NCI-H2107 treated with DMSO at 0.1 percent for 48 hours (cell line): ENCODE measurements at regions not wholly inside any gene's neighbourhood (a gene's known extent, or its start where the extent isn't known, plus 50 kb on each side); places are given as distances from the start of the nearest gene placed in this dataset.
"Not testable (repeated sequence)": the region's sequence is repeated elsewhere in the genome, so short reads cannot be mapped to it uniquely, and the experiment has no call there.

Experiments
- DNase-seq: peaks from one replicate; lab custom pipeline; 2025; ENCODE audit not compliant: unreplicated experiment; lab: John Stamatoyannopoulos, UW

DNA sequence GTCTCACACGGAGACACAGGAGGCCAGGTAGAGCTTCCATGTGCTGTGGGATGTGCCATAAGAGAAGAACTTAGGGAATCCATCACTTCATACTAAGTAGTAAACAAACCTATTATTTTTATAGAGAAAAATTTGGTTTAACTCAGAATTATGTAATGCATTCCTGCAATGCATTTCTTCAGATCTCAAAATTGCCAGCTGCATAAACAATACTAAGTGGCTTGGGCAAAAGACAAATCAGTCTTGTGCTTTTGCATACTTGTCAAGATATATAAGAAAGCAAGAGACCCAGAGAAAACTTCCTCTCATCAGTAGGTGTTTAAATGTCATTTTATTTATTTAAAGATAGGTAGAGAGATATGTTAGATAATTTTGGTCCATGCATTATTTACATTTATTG, 382.1 kb upstream of the CTSO start:
- DNase-seq, result no peak

DNA sequence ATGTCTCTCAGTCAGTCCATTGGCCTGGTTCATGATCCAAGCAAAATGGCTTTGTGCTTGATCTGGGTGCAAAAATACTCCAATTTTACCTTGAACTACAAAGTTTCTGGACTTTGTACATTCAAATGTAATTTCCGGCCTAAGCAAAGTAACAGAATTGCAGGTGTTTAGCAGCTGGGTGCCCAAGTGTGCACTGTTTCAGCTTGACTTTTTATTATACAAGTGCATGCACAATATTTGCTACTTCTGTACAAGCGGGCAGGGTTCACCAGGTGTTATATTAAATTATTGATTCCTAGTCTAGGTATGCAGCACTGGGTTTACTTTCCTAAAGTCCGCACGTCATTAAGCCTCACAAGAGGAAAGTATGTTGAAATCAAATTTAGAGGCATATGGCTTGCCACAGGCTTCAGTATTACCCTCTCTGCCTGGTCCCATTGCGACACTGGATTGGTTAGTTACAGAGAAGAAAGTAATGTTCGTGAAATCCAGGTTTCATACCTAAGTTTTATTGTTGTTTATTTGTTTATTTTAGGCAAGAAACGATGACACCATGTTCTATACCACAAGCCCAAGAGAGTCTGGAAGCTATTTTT, 376.9 kb upstream of the CTSO start:
- no peak for DNase-seq

DNA sequence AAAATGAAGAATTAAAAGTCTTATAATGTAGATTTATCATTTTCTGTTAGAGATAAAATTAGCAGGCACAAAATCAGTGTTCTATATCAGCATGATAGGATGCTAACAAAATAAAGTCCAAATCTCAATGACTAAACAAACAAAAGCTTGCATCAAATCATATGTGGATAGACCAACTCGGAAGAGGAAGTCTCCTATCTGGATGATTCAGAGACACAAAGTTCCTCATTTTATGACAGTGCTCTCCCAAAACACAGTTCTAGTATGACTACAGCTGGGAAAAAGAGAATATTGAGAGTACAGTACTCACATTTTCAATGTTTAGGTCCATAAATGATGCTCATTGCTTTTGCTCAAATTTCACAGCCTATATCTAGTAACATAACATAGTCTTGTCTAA, 376.1 kb upstream of the CTSO start:
- DNase-seq, result no peak

DNA sequence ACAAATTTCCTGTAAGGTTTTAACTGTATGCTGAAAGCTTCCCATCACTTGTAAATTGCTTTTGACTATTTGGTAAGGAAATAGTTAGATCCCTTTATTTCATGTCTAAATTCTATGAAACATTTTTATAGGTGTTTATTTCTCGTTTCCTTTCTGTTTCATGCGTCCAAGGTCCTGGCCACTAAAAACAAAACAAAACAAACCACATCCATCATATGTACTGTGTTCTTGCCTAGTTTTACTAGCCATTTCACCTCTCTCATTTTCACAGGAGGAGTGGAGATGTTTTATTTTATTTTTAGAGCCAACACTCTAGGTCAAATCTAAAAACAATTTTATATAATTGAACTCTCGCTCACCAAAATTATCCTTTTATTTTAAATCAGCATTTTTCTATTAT, 375.2 kb upstream of the CTSO start:
- no peak for DNase-seq

DNA sequence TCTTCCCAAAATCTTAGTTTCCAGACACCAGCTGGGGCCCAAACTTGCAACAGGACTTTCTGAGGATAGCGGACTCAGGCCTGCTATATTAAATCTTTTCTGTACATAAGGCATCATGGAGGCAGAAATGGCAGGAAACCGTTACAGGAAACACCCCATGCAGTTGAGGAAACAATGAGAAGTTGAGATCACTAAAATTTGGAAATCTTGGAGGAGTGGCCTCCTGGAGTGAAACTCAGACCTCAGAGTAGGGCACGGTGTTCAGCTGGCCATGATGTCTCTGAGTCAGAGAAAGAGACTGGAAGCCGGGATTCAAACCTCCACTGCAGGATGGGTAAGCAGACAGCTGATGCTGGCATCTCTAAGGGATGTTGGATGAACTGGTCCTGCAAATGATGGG, 372.6 kb upstream of the CTSO start:
- no peak for DNase-seq

DNA sequence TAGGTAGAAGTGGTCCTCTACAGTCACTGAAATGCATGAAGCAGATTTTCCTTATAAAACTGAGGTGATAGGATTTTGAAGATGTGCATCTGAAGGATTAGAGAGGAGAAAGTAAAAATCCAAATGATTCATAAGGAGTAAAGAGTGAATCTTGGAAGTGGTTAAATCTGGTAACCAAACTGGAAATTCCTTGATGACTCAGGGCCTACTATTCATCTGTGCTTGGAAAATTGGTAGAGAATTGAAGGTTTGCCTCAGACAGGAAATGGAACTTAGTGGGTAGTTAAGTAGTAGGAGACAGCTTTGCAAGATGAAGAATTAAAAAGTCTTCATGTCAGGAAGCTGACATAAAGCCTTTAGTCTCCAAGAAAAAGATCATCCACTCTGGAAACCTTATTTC, 368.9 kb upstream of the CTSO start:
- DNase-seq, result no peak

DNA sequence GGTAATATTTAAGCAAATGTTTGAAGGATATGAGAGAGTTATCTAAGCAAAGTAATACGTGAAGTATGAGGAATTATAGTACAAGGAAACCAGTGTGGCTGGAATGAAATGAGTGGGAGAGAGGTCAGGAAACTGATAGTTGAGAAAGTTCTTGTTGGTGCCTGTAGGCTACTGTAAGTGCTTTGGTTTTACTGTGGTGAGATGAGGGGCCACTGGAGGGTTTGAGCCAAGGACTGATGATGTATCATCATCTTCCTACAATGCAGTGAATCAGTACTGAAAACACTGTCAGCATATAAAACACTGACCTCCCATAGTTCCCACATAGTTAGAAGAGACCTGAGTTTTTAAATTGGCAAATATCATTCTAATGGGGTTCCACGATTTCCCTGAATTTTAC, 367.5 kb upstream of the CTSO start:
- no peak for DNase-seq

DNA sequence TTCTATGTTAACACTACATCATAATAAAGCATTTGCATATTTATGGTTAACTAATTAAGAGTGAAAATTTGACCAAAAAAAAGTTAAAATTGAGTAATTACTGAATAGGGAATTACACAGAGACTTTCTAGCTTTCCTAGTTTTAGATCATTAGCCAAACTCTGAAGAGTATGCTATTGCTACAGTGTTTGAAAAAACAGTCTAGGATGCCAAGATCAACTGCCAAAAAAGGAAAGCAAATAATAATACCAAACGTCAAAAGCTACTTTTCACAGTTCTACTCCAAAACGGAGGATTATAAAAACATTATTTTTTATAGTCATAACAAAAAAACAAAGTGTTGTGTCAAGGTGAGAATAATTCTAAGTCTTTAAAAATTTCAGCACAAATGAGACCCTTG, 359.8 kb upstream of the CTSO start:
- DNase-seq, result no peak

DNA sequence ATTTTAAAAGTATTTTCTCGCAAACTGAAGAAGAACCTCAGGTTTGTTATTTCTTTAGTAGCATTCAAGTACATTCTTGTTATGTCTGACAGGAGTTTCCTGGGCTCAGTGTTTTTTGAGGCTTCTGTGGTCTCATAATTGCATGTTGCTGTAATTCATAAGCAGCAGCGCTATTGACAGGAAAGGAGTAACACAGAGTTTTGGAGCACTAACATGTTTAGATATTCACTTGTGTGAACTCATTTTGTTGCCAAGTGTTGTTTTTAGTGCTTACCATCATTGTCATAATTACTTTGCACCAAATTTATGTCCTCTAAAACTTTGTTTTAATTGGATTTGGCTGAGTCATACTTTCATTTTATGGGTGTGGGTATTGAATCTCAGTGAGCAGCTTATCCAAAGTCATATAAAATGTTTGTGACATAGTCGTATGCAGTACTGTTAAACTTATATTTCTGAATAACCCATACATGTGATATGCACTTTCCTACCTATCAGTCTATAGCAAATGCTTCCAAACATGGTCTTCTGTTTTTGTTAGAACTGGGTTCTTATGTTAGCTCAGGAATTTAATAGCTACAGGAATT, 358.7 kb upstream of the CTSO start:
- DNase-seq, result no peak

DNA sequence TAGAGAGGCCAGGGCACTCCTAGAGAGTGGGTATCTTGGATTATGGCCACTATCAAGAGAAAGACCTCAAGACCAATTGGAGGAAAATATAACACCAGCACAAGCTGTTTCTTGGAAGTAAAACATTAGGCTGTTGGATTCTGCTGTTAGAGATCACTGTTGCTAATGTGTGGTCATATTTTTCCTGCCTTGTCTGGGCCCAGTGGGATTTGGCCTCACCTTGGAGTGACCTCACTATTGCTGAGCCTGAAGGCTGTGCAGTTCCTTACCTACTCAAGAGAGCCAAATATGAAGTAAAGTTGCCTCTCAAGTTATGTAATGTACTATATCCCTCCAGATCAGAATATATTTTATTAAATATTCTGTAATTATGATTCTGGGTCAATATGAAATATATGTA, 355.4 kb upstream of the CTSO start:
- no peak for DNase-seq

DNA sequence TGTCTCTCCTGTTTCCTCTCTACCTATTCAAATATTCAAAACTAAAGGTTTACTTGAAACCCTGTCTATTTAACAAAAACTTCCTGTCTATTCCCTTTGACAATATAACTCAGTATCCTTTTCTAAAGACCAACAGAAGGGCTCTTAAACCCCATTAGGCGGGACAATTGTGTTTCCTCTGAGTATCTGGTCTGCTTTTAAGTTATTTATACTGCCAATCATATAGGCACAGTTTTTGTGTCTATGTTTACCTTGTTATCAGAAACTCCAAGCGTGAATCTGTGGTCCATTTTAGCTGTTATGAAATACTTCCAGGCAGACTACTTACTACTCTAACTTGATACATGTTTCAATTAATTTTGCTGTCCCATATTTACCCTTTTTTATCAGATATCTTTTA, 350.0 kb upstream of the CTSO start:
- peak; percentile 76 for DNase-seq

DNA sequence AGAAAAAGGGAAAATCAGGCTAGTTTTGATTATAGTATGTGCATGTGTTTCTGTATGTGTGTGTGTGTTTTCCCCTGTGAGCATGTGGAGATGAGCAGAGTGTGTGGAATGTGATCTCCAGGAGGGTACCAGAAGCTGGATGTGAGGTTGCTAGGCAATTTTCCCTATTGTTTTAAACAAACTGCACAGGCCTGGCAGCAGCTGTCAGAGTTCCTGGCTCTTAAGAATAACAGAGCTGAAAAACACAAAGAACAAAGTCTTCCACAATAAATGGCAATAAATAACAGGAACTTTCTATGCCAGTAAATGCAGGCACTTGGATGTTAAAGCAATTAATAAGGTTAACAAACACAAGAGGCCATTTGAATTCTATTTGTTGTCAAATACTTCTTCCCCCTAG, 344.6 kb upstream of the CTSO start:
- DNase-seq, result peak; percentile 5

DNA sequence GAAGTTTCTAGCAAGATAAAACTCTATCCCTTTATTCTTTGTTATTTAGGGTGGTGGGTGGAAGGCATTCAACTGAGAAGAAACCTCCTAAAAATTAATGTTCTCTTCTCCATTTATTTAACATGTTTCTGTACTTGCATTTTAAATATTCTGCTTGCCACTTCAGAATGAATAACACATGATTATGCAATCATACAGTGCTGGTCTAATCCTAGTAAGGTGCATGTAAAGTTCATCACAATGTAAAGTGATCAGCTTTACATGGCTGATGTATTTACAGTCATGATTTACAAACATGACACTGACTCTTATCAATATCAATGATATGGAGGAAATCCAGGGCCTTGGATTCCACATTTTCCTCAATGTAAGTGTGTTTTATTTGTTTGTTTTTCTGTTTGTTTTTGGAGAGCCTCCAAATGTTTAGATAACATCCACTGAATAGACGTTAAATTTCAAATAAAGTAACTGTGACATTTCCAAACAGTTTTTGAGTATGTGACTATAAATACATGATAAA, 342.1 kb upstream of the CTSO start:
- no peak for DNase-seq

DNA sequence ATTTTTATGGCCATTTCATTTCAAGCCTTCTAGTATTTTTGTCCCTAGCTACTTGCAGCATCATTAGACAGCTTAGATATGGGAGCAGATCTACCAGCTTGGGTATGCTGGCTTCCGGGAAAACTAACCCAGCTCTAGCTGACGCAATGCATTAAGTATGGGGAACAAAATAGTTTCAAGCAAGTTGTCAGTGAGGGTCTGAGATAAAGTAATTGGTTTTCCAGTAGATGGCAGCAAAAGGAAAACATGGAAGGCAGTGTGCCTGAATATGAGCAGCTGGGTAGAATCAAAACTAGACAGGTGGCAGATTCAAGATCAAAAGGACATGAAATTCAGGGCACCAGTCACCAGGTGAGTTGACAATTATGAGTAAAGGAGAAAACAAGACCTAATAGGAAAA, 340.9 kb upstream of the CTSO start:
- peak; percentile 69 for DNase-seq

DNA sequence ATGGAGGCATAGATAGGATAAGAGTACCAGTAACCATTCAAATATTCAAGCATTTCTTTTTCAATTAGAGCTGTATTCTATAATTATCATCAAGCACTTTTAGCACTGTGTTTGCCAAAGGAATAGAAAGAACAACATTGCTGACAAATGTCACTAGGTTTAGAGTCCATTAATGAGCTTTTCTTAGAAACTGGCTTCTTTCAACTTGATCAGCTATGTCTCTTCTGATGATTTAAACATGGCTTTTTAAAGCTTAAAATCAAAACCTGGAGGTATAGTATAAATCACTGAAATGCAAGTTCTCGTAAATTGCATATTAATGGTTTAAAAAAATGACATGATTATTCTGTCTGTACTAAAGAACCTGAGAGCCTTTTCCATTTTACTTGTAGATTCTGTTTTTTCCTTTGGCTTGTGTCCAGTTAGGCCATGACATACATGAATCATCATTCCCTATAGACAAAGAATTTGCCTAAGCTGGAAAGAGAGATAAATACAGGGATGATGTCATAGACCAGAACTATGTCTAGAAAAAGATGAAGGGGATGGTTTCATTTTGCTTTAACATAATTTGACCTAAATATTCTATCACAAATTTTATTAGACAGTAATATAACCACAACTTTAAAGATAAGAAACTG, 340.1 kb upstream of the CTSO start:
- no peak for DNase-seq

DNA sequence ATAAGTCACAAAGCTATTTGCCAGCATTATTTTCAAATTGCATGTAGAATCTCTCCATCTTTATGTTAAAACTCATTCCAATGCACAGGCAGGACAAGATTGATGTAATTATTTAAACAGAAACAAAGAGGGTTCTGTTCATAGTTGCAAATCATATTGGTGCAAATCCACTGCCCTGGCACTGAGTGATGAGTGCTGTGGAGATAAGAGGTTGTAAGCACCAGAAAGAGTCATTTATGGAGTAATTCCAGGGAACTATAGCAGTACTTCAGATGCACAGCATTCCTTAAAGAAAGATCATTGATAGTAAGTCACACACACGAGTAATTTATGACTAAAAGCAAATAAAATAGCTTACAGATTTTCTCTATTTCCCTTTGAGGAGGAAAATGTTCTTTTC, 337.7 kb upstream of the CTSO start:
- no peak for DNase-seq

DNA sequence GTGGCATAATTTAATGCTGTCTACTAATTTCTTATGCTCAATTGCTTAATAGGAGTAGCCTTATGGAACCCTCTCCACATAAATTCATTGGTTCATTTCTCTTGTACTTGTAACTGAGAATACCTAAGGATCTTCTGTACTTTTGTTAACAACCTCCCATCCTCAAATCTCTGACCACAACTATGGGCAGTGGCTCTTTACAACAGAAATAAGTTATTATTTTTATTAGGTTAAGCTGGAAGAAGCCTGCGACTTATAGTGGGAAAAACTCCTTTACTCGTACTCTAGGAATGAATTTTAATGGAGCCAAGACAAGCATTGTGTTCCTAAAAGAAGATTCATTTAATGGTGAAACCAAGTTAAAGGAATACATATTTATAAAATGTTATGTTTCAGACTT, 337.1 kb upstream of the CTSO start:
- DNase-seq, result no peak

DNA sequence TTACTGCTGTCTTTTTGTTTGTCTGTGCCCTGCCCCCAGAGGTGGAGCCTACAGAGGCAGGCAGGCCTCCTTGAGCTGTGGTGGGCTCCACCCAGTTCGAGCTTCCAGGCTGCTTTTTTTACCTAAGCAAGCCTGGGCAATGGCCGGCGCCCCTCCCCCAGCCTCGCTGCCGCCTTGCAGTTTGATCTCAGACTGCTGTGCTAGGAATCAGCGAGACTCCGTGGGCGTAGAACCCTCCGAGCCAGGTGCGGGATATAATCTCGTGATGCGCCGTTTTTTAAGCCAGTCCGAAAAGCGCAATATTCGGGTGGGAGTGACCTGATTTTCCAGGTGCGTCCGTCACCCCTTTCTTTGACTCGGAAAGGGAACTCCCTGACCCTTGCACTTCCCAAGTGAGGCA, 336.4 kb upstream of the CTSO start:
- DNase-seq, result not testable (repeated sequence)

DNA sequence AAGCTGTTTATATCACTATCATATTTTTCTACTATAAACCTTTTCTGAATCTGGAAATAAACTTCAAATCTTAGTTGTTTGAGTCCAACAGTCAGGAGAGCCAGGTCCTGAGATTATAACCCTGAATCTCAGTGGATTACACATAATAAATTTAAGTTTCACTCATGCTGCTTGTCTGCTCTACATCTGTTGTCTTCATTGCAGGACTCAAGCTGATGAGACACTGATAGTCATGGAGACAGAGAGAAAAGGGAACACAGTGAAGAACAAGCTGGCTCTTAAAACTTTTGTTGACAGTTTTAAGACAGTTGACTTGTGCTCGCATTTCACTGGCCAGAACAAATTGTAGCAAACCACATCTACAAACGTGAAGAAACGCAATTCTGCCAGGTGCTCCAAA, 327.0 kb upstream of the CTSO start:
- DNase-seq, result no peak

DNA sequence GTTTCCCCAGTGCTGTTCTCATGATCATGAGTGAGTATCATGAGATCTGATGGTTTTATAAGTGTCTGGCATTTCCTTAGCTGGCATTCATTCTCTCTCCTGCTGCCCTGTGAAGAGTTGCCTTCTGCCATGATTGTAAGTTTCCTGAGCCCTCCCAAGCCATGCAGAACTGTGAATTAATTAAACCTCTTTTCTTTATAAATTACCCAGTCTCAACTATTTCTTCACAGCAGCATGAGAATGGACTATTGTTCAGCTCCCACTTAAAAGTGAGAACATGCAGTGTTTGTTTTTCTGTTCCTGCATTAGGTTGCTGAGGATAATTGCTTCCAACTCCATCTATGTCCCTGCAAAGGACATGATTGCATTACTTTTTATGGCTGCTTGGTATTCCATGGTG, 311.7 kb upstream of the CTSO start:
- no peak for DNase-seq

DNA sequence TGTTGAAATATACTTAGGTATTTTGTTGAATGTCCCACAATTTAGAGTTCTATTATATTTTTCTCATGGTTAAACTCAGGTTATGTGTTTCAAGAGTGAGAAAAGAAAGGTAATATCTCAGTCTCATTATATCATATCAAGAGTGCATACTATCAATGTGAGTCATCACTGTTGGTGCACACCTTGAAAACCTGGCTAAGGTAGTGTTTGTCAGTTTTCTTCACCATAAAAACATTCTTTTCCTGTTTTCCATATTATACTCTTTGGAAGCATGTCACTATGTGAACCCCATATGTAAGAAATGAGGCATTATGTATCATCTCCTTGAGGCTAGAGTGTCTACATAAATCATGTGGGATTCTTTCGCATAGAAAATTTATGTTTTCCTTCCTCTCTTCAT, 307.6 kb upstream of the CTSO start:
- no peak for DNase-seq

DNA sequence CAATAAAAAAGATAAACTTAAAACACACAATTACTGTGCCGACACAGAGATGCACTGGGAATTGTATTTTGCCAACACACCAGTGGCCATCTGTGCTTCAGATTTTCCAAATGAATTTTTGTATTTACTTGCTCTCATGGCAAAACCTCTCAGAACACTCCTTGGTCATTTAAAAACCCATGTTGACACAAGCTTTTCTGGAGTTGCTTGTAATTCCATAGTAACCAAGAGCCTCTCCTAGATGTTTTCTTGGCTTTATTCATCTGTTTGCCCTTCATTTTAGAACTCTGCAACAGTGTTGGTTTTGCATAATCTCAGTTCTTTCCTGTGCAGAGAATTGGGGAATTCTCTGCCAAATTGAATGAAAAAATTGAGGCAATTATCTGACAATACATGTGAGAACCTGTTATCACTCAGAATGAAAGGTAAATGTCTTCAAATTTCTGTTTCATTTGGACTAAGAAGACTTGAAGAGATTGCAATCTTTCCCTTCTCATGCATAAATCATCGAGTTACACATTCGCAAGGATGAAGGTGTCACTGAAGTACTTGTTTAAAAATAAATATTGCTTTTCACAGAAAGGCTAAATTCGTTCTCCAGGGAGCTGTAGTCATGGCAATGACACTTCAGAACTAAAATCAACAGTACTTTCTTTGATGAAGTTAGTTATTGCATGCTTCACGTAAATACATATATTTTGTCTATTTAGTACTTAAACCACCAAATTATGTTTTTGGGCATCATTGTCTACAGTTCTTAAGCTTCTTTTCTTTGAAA, 301.8 kb upstream of the CTSO start:
- peak; percentile 3 for DNase-seq
